ENCODE measurements at regions not wholly inside any gene's neighbourhood (a gene's known extent, or its start where the extent isn't known, plus 50 kb on each side); places are given as distances from the start of the nearest gene placed in this dataset.
"Not testable (repeated sequence)": the region's sequence is repeated elsewhere in the genome, so short reads cannot be mapped to it uniquely, and the experiment has no call there.

- no peak for ATAC-seq
These were observed 56.4 kb upstream of the RBMS1 start for GRCh38 chr2:160550048-160550447.

DNA sequence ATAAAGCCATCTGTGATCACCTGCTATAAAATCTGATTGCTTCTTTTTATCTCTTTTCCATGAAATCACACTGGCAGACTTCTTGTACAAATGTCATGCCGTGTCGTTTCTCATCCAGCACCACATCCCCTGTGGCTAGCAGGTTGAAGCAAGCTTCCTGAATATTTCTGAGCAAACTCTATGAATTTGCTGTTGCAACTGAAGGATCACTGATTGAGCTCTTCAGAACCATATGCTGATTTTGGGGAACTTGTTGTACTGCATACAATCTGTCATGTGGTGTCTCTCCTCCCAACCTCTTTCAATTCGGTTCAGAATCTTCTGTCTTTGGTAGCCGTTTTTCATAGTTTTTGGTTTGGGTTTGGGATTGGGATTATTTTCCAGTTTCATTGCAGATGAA lies 57.7 kb upstream of the RBMS1 start:
- no peak for ATAC-seq

- no peak for ATAC-seq
These were observed 61.9 kb upstream of the RBMS1 start for GRCh38 chr2:160555420-160556071.

DNA sequence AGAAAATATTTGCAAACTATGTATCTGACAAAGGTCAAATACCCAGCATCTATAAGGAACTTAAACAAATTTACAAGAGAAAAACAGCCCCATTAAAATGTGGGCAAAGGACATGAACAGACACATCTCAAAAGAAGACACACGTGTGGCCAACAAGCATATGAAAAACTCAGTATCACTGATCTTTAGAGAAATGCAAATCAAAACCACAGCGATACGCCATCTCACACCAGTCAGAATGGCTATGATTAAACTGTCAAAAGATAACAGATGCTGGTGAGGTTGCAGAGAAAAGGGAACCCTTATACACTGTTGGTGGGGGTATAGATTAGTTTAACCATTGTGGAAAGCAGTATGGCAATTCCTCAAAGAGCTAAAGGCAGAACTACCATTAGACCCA lies 64.3 kb upstream of the RBMS1 start:
- no peak for ATAC-seq

GRCh38 chr2:160558531-160558930 lies 64.9 kb upstream of the RBMS1 start:
- ATAC-seq: no peak

DNA sequence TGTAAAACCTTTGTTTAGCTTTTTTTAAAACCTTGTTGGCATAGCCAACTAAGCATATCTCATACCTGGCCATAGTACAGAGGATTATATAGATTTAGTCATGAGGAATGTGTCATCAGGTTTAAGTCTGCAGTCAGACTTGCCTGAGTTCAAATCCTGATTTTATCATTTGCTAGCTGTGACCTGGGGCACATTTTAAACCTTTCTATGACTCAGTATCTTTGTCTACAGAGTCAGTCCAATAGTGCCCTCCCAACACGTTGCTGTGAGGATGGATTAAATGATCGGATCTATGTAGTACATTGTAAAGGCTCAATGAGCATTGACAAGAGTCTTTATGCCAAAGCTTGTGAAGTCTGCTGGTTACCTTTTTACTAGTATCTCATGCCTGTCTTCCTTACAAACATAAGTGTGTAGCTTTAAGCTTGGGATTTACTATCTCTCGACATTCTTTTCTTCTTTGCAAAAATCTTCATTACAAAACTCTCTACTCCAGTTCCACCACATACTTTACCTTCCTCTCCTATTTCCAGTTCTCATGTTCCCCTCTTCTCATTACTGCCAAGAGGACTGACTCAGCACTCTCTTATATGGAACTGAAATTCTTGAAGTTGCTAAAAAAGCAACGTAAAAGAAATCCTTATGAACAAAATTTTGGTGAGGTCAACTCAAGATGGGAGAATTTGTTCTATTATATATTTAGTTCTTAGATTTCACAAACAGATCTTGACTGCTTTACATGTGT lies 68.1 kb upstream of the RBMS1 start:
- ATAC-seq: no peak

DNA sequence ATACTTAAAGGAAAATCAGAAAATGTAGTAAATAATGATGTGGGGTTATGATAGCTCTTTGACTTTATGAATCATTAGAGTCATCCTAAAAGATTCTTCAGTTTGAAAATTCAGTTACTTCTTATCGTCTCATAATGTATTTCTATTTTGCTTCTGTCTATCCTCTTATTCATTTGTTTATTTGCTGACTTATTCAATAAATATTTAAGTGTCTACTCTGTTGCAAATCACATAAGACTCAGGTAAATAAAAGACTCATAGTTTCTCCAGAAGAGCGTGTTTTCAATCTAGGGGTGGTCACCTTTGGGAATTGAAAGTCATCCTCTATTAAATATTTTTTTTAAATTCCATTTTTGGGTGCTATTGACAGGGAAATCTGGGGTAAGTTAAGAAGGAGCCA lies 69.1 kb upstream of the RBMS1 start:
- no peak for ATAC-seq

DNA sequence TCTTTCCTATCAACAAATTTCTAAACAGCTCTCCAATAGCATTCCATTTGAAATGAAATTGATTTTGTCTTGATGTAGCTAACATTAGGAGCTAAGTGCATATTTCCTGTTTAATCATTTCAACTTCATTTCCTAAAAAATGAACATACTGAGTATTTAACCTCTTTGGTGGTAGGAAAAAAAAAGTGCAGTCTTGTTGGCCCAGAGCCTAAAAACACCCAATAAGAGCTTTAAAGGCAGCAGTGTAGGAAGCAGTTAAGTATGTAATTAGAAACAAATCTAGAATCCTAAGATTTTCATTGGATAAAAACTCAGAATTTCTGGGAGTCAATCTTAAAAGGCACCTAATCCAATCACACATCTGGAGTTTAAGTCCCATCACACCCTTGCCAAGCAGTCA lies 71.0 kb upstream of the RBMS1 start:
- ATAC-seq: no peak

DNA sequence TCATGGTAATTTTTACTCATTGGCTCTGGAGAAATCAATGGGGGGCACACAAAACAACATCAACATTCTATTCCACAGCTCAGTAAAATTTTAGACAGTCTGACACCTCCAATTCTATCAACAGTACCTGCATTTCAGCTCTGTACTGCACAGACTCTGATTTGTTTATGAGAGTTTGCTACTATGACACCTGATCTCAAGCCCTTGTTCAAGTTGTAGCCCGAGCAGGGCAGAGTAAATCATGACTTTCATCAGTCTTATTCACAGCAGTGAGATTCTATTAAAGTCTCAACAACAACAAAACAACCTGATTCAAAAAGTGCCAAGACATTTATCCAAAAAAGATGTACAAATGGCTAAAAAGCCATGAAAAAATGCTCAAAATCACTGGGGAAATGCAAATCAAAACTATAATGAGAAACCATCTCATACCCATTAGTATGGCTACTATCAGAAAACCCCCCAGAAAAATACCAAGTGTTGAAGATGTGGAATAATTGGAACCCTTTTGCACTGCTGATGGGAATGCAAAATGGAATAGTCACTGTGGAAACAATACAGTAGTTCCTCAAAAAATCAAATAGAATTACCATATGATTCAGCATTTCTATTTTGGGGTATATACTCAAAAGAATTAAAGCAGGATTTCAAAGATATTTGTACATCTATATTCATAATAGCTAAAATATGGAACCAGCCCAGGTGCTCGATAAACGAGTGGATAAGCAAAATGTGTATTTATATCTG lies 71.7 kb upstream of the RBMS1 start:
- ATAC-seq: no peak

GRCh38 chr2:160566717-160567116 lies 73.1 kb upstream of the RBMS1 start:
- ATAC-seq: no peak

DNA sequence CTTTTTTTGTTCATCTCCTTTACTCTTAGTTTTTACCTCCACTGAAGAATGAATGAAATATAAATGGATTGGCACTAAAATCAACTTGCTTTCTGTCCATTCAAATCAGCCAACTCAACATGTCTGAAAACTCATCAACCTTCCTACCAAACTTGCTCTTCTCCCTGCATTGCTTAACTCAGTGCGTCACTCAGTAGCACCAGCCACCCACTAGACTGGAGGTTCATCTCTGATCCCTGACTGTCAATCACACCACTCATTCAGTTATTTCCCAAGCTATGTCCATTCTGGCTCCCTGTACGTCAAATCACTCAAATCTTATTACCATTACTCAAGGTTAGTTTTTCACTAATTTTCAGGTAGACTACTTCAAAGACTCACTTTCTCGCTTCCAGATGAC lies 75.2 kb upstream of the RBMS1 start:
- ATAC-seq: no peak

- ATAC-seq: no peak
These were observed 76.8 kb upstream of the RBMS1 start for GRCh38 chr2:160570376-160570775.

DNA sequence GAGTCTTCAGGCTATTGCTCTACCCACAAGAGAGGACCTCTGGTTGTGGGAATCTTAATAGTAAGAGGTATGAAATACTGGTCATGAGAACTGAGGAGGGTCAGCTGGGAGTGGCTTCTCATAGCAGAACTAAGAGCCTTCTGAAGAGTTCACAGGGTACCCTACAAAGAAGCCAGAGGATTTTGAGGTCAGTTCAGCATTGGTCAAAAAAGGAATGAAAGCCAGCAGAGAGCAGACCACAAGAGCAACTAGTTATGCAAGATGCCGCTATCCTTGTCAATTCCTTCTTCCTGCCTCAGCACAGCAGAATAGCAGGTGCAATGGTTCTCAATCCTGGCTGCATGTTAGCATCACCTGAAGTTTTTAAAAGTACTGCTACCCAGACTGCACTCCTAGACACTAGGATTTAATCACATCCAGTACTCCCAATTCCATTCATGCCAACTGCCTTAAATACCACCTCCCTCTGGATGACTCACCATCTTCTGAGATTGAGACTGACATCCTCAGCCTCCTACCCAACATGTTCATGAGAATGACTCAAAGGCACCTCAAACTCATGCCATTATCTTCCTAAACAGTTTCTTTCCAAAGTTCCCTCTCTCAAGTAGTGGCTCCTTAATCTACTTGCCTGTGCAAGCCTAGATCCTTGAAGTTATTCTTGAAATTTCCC lies 81.0 kb upstream of the RBMS1 start:
- no peak for ATAC-seq

GRCh38 chr2:160575368-160575767 lies 81.8 kb upstream of the RBMS1 start:
- ATAC-seq: no peak

DNA sequence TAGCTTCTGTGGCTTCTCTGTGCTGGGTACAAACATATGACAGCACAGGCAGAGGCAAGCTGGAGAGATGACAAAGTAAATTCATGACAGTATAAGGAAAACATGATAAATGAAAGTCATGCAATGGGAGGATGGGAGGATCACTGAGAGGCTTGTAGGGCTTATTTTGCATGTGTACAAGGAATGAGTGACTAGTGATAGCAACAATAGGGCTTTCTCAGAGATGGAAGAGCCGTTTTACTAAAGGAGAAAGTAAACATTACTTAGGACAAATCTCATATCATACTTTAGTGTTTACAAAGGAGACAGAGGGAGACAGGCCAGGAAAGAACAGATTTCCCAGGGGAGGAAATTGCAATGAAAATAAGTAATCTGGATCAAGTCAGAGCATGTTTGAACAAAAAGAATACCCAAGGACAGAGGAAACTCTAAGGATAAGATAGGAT lies 82.5 kb upstream of the RBMS1 start:
- ATAC-seq: no peak

- not testable (repeated sequence) for ATAC-seq
These were observed 83.5 kb upstream of the RBMS1 start for GRCh38 chr2:160577081-160577480.

GRCh38 chr2:160581035-160581434 lies 87.4 kb upstream of the RBMS1 start:
- no peak for ATAC-seq

DNA sequence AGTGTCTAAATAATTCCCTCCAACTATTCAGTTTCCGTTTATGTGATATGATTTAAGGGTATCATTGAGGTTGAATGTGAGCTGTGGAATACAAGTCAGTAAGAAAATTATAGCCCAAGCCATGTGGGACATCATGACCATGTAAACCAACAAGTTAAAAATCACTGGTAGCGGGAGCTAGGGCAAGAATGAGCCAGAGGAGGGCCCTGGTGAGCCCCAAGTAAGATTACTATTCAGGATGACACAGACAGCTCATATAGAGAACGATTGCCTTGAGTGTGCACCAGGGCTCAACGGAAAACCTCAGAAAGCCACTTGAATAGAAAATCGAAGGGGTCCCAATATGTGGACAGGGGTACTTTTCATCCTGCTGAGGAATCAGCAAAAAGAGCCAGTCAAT lies 87.8 kb upstream of the RBMS1 start:
- no peak for ATAC-seq

DNA sequence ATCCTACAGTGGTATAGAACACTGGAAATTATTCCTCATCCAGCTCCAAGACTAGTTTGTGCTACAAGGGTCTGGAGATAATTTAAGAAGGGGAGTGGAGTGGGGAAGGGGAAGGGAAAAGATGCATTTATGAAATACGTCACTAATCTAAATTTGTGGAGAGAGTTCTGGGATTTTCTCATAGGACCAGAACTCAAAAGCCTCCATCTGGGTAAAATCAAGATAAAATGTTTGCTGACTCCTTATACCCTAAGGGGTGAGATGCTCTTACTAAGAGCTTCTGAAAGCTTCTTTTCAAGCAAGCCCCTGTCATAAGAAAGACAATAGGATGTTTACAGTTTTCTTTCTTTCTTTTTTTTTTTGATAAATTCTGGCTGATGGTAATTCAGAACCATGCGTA lies 88.5 kb upstream of the RBMS1 start:
- ATAC-seq: no peak

GRCh38 chr2:160582490-160583145 lies 89.0 kb upstream of the RBMS1 start:
- no peak for ATAC-seq

GRCh38 chr2:160583146-160583535 lies 89.5 kb upstream of the RBMS1 start:
- no peak for ATAC-seq

- ATAC-seq: no peak
These were observed 90.4 kb upstream of the RBMS1 start for GRCh38 chr2:160583813-160584537.
